HEK293T (cell line): ENCODE measurements at regions not wholly inside any gene's neighbourhood (a gene's known extent, or its start where the extent isn't known, plus 50 kb on each side); places are given as distances from the start of the nearest gene placed in this dataset.
"Not testable (repeated sequence)": the region's sequence is repeated elsewhere in the genome, so short reads cannot be mapped to it uniquely, and the experiment has no call there.

Experiments
- CTCF ChIA-PET: fragments of 350-600 bp; formaldehyde crosslinking; extraction: SDS; loops from one replicate; lab custom pipeline; 2021; ENCODE audit warnings: antibody characterized with exemption, inconsistent platforms; lab: Yijun Ruan, JAX
- POLR2A ChIA-PET: fragments of 350-600 bp; formaldehyde crosslinking; extraction: SDS; loops from one replicate; lab custom pipeline; 2020; ENCODE audit warnings: antibody characterized with exemption, inconsistent platforms; lab: Yijun Ruan, JAX
- DNase-seq: peaks from one replicate; pipeline ENCODE4 v3.0.0; 2012; ENCODE audit warnings: mixed read lengths; ENCODE audit errors: extremely low spot score
- ARNT ChIP-seq: fragments of 450-650 bp; IDR thresholded peaks from 2 replicates; pipeline ENCODE4 v1.6.1; 2017; ENCODE audit warnings: mild to moderate bottlenecking
- BHLHE40 ChIP-seq: fragments of 450-650 bp; IDR thresholded peaks from 2 replicates; pipeline ENCODE4 v1.6.1; 2016; ENCODE audit warnings: mild to moderate bottlenecking, moderate library complexity, borderline replicate concordance
- CTBP1 ChIP-seq: fragments of 450-650 bp; IDR thresholded peaks from 2 replicates; pipeline ENCODE4 v1.6.1; 2016; ENCODE audit warnings: borderline replicate concordance
- ELF4 ChIP-seq: fragments of 450-650 bp; IDR thresholded peaks from 2 replicates; pipeline ENCODE4 v1.6.1; 2017; ENCODE audit warnings: antibody characterized with exemption
- FOXA1 ChIP-seq: fragments of 450-650 bp; IDR thresholded peaks from 2 replicates; pipeline ENCODE4 v1.6.1; 2016; ENCODE audit warnings: mild to moderate bottlenecking
- FOXK2 ChIP-seq: fragments of 450-650 bp; IDR thresholded peaks from 2 replicates; pipeline ENCODE4 v1.6.1; 2016; ENCODE audit warnings: mild to moderate bottlenecking
- FOXM1 ChIP-seq: fragments of 450-650 bp; IDR thresholded peaks from 2 replicates; pipeline ENCODE4 v1.6.1; 2017; ENCODE audit warnings: mild to moderate bottlenecking, borderline replicate concordance
- HDGF ChIP-seq: fragments of 450-650 bp; IDR thresholded peaks from 2 replicates; pipeline ENCODE4 v1.6.1; 2017; ENCODE audit warnings: antibody characterized with exemption, borderline replicate concordance
- L3MBTL2 ChIP-seq: fragments of 450-650 bp; conservative IDR thresholded peaks from 2 replicates; pipeline ENCODE4 v1.6.1; 2016; ENCODE audit warnings: mild to moderate bottlenecking
- LEF1 ChIP-seq: fragments of 450-650 bp; IDR thresholded peaks from 2 replicates; pipeline ENCODE4 v1.6.1; 2017; ENCODE audit warnings: mild to moderate bottlenecking, borderline replicate concordance
- NFRKB ChIP-seq: fragments of 450-650 bp; IDR thresholded peaks from 2 replicates; pipeline ENCODE4 v1.6.1; 2016; ENCODE audit warnings: mild to moderate bottlenecking, moderate library complexity
- SP1 ChIP-seq: fragments of 450-650 bp; IDR thresholded peaks from 2 replicates; pipeline ENCODE4 v1.6.1; 2017
- SUZ12 ChIP-seq: fragments of 450-650 bp; IDR thresholded peaks from 2 replicates; pipeline ENCODE4 v1.6.1; 2016; ENCODE audit warnings: mild to moderate bottlenecking
- TARDBP ChIP-seq: fragments of 450-650 bp; IDR thresholded peaks from 2 replicates; pipeline ENCODE4 v1.6.1; 2016
- ZNF384 ChIP-seq: fragments of 450-650 bp; IDR thresholded peaks from 2 replicates; pipeline ENCODE4 v1.6.1; 2016
- TF ChIP-seq, protein P1 (sequence below): fragments of 450-650 bp; IDR thresholded peaks from 2 replicates; pipeline ENCODE4 v1.6.1; 2016

DNA sequence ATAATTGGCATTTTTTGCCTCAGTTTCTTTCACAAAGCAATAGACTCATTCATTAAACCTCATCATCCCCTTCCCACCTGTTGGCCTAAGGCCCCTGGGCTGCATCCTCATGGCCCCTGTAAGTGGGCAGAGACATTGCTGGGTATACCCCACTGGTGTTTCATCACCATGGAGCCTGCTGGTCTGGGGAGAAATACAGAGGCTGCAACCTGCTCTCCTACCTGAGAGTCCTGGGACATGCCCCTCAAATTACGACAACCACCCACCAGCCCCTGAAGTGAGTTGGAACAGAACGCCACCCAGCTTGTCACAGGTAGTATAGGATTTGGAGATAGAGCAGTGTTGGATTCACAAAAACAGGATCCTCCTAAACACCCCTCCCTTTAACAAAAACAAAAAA, 190.8 kb downstream of the ANKRD60 start:
- TF ChIP-seq NFRKB: no peak
- no peak for TF ChIP-seq CTBP1
- no peak for TF ChIP-seq L3MBTL2
- ChIA-PET CTCF (interaction anchor here (0.6 kb wide), 2 partner anchors 65 to 108 kb away, joined by 3 to 4 read pairs; no protein-coding TSS in a partner anchor), POLR2A (no interaction called here)
- no peak for DNase-seq

DNA sequence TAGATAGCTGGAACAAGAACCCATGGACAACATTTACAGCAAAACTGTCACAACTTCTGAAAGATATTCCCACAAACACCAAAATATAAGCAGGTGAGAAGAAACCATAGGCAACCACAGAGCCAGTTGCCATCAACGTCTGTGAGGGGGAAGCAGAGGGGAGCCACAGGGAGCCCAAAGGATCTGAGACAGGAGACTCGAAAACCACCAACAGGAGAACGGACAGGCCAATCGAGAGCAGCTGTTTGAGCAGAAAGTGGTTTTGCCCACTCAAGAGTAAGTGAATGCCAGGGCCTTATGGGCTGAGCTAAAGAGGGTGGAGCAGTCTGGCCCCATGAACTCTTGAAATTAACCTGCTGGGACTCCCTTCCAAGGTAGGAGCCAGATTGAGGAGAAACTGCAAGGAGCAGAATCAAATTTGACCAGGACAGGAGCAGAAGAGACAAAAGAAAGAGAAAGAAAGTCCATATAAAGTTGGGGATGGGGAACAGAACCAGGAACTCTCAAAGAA, 195.4 kb downstream of the ANKRD60 start:
- DNase-seq: no peak
- no peak for TF ChIP-seq L3MBTL2
- no peak for TF ChIP-seq LEF1
- ChIA-PET CTCF (no interaction called here), POLR2A (no interaction called here)

DNA sequence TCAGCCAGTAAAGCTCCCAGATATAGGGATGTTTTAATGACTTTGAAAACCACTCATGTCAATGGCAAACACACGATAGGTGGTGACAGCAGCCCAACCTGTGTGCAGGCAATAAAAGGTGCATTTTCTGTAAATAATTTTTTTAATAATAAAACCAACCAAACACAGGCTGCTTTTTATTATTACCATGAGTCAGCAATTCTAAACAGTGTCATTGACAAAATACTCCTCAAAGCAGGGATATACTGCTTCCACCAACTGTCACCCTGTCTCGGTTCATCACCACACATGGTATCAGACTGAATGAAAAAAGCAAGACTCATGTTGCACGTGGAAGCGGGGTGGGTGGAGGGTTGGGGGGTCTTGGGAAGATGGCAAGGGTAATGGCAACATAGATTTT, 195.9 kb downstream of the ANKRD60 start:
- no peak for DNase-seq
- ChIA-PET POLR2A (no interaction called here), CTCF (no interaction called here)
- TF ChIP-seq NFRKB (no peak), HDGF (no peak), ZNF384 (no peak), SP1 (no peak), ARNT (no peak), SUZ12 (no peak), BHLHE40 (no peak)

DNA sequence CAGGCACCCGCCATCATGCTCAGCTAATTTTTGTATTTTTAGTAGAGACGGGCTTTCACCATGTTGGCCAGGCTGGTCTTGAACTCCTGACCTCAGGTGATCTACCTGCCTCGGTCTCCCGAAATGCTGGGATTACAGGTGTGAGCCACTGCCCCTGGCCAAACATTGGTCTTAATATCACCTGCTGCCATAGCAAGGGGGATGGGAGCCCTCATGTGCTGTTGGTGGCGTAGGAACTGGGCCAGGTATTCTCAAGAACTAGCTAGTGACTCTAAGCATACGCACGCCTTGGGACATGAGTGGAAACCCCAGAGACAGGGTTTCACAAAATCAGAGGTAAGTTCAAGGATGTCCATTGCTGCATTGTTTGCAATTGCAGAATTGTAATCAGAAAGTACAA, 197.1 kb downstream of the ANKRD60 start:
- DNase-seq, CTCF ChIA-PET, POLR2A ChIA-PET: not testable (repeated sequence)

DNA sequence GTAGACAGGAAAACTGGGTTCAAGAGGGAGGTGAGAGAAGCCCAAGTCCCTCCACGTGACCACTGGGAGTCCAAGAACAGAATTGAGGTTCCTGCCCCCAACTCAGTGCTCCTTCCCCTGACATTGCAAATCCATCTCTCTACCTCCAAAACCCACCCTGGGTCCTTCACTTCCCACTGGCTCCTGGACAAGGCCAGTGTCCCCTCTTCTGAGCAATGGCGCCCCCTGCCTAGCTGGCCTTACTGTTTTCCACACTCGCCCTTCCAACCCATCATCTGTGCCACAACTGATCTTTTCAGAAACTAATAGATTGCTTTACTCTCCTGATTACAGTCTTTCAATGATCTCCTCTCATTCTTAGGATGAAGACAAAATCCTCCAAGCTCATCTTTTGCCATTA, 200.3 kb downstream of the ANKRD60 start:
- CTCF ChIA-PET: interaction anchor here (0.6 to 0.8 kb wide), 2 partner anchors 29 to 763 kb away, joined by 3 read pairs; no protein-coding TSS in a partner anchor
- DNase-seq: no peak
- POLR2A ChIA-PET: no interaction called here
- TF ChIP-seq FOXK2: no peak
- no peak for TF ChIP-seq SUZ12
- TF ChIP-seq BHLHE40: no peak
- TF ChIP-seq L3MBTL2: no peak
- no peak for TF ChIP-seq SP1
- TF ChIP-seq ZNF384: no peak
- TF ChIP-seq ARNT: no peak
- no peak for TF ChIP-seq LEF1
- no peak for TF ChIP-seq CTBP1
- no peak for TF ChIP-seq HDGF
- no peak for TF ChIP-seq FOXA1
- no peak for TF ChIP-seq NFRKB
- no peak for TF ChIP-seq ELF4
- TF ChIP-seq, protein P1, sequence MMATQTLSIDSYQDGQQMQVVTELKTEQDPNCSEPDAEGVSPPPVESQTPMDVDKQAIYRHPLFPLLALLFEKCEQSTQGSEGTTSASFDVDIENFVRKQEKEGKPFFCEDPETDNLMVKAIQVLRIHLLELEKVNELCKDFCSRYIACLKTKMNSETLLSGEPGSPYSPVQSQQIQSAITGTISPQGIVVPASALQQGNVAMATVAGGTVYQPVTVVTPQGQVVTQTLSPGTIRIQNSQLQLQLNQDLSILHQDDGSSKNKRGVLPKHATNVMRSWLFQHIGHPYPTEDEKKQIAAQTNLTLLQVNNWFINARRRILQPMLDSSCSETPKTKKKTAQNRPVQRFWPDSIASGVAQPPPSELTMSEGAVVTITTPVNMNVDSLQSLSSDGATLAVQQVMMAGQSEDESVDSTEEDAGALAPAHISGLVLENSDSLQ: no peak
- no peak for TF ChIP-seq FOXM1
- no peak for TF ChIP-seq TARDBP

DNA sequence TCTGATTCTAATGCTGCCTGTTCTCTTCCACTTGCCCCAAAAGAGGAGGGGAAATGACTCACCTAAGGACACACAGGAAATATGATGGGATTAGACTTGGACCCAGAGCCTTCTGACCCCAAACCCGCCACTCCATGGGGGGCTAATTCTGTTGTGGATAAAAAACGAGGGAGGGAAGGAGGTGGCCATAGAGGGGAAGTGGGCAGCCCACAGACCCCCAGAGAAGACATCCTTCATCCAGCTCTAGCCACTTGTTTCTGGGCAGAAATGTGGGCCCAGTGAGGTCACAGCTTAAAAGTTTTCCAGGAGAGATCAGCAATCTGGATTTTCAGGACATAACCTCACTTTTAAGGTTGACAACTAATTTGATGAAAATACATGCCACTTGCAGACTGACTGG, 202.1 kb downstream of the ANKRD60 start:
- ChIA-PET POLR2A (no interaction called here), CTCF (no interaction called here)
- TF ChIP-seq TARDBP: no peak
- no peak for TF ChIP-seq L3MBTL2
- TF ChIP-seq SP1: no peak
- TF ChIP-seq HDGF: no peak
- TF ChIP-seq FOXM1: no peak
- TF ChIP-seq SUZ12: no peak
- TF ChIP-seq BHLHE40: no peak
- no peak for TF ChIP-seq ARNT
- TF ChIP-seq, protein P1: no peak
- TF ChIP-seq ELF4: no peak
- TF ChIP-seq NFRKB: no peak
- no peak for TF ChIP-seq FOXA1
- TF ChIP-seq FOXK2: no peak
- TF ChIP-seq CTBP1: no peak
- DNase-seq: no peak

DNA sequence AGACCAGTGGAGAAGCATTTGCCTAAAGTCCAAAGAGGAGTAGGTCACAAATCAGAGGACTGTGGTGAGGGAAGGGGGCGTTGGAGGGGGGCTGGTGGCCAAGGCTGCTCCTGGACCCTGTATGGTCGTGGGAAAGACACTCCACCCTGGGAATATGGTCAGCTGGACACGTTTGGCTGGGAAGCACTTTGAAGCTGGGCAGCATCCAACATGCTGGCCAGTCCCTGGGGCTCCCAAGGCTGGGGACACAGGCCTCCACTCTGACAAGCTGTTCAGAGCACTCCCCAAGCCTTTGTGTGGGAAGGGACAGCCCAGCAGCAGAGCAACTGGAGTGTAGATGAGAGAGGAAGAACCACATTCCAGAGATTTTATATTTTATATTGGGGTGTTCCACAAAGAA, 203.2 kb downstream of the ANKRD60 start:
- ChIA-PET POLR2A (no interaction called here), CTCF (no interaction called here)
- TF ChIP-seq TARDBP (no peak), FOXA1 (no peak), FOXK2 (no peak), ARNT (no peak), CTBP1 (no peak)
- no peak for DNase-seq

DNA sequence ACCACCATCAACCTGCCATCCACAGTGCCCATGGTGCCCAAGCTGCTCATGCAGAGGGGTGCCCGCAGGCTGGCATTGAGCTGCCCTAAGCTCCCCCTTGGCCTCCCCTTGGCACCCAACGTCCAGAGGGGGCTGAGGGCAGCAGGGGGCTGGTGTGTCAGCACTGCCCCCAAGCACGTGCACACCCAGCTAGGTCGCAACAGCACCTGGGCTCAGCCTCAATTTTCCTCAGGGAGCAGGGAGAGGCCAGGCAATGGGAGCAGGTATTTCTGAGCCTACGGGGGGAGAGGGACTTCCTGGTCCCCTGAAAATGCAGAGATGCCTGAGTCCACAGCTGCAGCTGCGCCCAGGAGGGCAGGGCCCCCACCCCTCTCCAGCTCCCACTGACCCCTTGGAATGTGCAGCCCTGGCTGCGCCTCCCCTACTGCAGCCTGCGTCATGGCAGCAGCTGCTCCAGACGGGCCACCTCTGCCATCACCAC, 204.2 kb downstream of the ANKRD60 start:
- POLR2A ChIA-PET: no interaction called here
- CTCF ChIA-PET: no interaction called here
- TF ChIP-seq SP1 (no peak), L3MBTL2 (no peak), ZNF384 (no peak), FOXK2 (no peak), FOXM1 (no peak), ELF4 (no peak), FOXA1 (no peak), ARNT (no peak), BHLHE40 (no peak)
- no peak for DNase-seq
